Epithelial cell of proximal tubule (primary cell): ENCODE measurements at regions not wholly inside any gene's neighbourhood (a gene's known extent, or its start where the extent isn't known, plus 50 kb on each side); places are given as distances from the start of the nearest gene placed in this dataset.
"Not testable (repeated sequence)": the region's sequence is repeated elsewhere in the genome, so short reads cannot be mapped to it uniquely, and the experiment has no call there.

ENCODE experiments used
- DNase-seq: peaks from one replicate; pipeline ENCODE4 v3.0.0-alpha.2; 2011; ENCODE audit warnings: low read depth
- H3K4me3 ChIP-seq: 2 replicates; pipeline ENCODE4 v1.5.1; 2011; ENCODE audit warnings: low read depth, mild to moderate bottlenecking, low read length
- CTCF ChIP-seq: conservative IDR thresholded peaks from 2 replicates; pipeline ENCODE4 v1.5.1; 2012; ENCODE audit warnings: low read depth, mild to moderate bottlenecking, low read length

GRCh38 chr12:30169839-30170591, 386.3 kb upstream of the TMTC1 start:
- no peak overlapping the region for H3K4me3 ChIP-seq
- TF ChIP-seq CTCF = no peak
- no peak for DNase-seq

DNA sequence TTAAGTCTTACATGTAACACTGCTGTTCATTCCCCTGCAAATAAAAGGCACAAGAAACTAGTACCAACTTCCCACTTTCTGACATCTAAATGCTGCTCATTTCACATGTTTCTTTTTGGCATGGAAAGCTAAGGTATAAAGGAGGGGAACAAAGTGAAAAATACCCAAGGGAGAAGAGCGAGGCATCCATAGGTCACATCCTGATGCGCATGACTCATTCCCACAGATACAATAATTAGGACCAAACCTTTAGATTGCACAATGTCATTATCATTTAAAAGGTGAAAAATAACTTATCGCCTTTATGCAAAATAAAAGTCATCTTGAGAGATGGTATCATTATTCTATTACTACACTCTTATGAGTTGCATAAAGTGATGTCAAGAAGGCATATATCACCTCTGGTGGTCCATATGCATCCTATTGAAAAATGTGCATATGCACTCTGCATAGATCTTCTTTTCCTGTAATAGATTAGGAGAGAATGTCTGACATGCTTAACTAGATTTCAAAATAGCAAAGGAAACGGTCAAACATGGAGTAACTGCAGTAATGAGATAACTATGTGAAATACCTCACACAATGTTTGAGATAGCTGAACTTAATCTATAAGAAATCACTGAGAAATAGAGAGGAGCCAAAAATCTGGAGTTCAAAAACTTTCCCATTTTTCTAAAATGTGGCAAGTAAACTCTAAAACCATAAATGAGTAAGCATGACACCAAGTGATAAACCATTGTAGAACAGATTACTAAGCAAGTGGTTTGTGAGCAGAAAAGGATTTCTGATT, 382.5 kb upstream of the TMTC1 start:
- no peak overlapping the region for H3K4me3 ChIP-seq
- no peak for DNase-seq
- TF ChIP-seq CTCF = no peak

GRCh38 chr12:30164382-30165318, 380.9 kb upstream of the TMTC1 start:
- DNase-seq = no peak
- no peak for TF ChIP-seq CTCF
- H3K4me3 ChIP-seq = no peak overlapping the region

DNA sequence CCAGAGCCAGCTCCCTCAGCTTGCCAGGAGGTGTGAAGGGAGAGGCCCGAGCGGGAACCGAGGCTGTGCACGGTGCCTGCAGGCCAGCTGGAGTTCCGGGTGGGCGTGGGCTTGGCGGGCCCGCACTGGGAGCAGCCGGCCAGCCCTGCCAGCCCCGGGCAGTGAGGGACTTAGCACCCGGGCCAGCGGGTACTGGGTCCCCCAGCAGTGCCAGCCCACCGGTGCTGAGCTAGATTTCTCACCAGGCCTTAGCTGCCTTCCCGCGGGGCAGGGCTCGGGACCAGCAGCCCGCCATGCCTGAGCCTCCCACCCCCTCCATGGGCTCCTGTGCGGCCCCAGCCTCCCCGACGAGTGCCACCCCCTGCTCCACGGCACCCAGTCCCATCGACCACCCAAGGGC, 373.1 kb upstream of the TMTC1 start:
- H3K4me3 ChIP-seq, DNase-seq: not testable (repeated sequence)

DNA sequence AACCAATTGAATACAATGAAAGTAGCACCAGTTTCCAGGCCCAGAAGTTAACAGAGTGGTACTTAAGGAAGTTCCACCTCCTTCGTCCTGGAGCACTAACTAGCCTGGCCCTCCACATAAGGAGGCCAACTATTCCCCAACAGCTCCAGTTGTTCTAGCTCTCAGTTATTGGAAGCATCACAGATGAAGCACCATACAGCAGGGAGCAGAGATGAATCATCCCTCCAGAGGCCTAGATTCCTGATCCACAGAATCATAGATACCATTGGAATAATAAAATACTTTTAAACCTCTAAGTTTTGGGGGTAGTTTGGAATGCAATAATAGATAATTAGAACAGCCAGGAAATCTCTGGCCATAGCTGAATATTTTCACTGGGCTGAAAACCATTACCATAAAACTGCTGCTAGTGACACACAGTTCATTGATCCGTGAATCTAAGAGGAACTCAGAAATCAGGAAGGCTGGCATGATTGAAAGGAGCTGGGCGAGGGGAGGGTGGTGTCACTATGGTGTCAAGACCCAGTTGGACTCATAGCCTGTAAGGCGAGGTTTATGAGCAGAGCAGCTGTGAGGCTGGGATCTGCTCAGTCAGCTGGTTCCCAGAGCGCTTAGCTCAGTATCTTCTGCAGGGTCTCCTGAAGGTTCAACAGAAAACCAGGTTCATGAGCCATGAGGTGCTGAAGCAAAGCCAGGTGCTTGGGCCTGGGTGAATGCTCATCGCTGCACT, 371.4 kb upstream of the TMTC1 start:
- TF ChIP-seq CTCF = no peak
- H3K4me3 ChIP-seq = no peak overlapping the region
- DNase-seq = no peak

- DNase-seq = no peak
- TF ChIP-seq CTCF = no peak
- no peak overlapping the region for H3K4me3 ChIP-seq
Observed at GRCh38 chr12:30153981-30154380, 370.2 kb upstream of the TMTC1 start.

GRCh38 chr12:30152705-30153104, 369.0 kb upstream of the TMTC1 start:
- H3K4me3 ChIP-seq = no peak overlapping the region
- TF ChIP-seq CTCF = no peak
- DNase-seq = no peak
